ENCODE measurements at regions not wholly inside any gene's neighbourhood (a gene's known extent, or its start where the extent isn't known, plus 50 kb on each side); places are given as distances from the start of the nearest gene placed in this dataset.

DNA sequence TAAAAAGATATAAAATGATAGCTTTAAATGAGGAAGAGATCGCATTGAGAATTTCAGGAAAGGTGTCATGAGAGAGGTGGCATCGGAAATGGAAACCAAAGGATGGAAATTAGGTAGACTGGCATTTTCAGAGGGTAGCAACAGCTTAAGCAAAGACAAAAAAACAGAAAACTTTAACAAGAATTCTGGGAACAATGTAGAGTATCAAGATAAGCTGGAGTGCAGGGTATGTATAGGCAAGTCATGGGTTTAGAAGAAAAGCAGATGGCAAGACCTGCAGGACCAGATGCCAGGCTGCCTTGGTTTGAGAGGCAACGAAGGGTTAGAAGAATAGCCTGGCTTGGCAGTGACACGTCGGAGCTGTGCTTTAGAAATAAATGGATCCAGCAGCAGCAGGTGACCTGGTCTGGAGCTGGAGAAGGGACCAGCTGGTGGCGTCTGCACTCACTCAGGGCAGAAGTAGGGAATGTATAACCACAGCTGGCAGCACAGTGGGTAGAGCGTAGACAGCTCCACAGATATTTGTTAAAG lies 149.4 kb upstream of the TIAM1 start:
- TF ChIP-seq, protein P1, sequence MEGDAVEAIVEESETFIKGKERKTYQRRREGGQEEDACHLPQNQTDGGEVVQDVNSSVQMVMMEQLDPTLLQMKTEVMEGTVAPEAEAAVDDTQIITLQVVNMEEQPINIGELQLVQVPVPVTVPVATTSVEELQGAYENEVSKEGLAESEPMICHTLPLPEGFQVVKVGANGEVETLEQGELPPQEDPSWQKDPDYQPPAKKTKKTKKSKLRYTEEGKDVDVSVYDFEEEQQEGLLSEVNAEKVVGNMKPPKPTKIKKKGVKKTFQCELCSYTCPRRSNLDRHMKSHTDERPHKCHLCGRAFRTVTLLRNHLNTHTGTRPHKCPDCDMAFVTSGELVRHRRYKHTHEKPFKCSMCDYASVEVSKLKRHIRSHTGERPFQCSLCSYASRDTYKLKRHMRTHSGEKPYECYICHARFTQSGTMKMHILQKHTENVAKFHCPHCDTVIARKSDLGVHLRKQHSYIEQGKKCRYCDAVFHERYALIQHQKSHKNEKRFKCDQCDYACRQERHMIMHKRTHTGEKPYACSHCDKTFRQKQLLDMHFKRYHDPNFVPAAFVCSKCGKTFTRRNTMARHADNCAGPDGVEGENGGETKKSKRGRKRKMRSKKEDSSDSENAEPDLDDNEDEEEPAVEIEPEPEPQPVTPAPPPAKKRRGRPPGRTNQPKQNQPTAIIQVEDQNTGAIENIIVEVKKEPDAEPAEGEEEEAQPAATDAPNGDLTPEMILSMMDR (conservative IDR thresholded peaks at IDR 0.05) = no peak
- no peak for TF ChIP-seq ZFX (IDR thresholded peaks at IDR 0.05)

Measured in C4-2B (cell line).